ENCODE measurements at regions not wholly inside any gene's neighbourhood (a gene's known extent, or its start where the extent isn't known, plus 50 kb on each side); places are given as distances from the start of the nearest gene placed in this dataset.
"Not testable (repeated sequence)": the region's sequence is repeated elsewhere in the genome, so short reads cannot be mapped to it uniquely, and the experiment has no call there.

DNA sequence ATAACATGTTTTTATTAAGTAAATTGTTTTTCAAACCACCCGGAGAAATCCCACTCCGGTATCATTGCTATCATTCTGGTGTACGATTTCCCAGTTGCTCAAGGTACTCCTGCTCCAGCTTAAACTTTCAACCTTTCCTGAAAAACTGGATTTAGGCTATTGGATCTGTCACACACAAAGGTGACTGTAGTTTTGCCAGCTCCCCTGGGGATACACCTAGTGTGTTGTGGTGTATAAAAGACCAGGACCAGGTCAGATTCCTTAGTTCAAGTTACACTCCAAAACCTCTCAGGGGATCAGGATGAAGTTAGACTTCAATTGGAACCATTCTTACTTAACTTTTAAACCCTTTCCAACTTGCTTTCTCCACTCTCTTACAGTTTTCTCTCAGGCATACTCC is 303.9 kb downstream of the NOVA1 start:
- no peak for DNase-seq

DNA sequence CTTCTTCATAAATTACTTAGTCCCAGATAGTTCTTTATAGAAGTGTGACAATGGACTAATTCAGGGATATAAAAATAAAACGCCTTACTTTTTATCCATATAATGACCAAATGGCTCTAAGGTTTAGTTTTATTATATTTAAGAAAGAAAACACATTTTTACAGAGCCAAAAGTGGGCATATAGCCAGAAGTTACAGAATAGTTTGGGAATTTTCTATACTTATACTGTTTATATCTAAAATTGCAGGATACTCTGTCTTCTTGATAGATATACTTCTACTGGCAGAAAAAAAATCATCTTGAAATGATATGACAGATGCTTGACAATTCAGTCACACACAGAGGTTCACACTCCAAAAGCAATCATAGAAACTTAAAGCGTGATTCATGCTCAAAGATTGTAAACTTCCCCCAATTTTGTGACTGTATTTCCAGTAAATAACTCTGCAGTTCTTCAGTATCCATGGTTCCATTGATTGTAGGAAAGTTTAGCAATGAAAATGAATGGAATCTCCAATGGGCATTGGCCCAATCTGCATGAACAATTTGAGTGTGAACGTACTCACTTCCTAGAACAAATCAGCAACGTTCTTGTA is 307.8 kb downstream of the NOVA1 start:
- no peak for DNase-seq

DNA sequence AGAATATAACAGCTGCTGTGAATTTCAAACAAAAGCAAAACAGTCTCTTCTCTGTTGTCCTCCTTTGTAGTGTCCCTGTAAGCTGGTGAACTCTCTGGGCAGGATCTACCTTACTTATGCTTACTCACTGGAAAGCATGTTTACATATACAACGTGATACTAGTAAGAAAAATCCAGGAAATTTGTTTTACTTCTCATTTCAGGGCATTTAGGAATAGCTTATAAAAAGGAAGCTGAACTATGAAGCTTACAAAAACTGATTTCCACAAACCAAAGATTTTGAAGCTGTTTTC is 311.0 kb downstream of the NOVA1 start:
- DNase-seq = no peak

DNA sequence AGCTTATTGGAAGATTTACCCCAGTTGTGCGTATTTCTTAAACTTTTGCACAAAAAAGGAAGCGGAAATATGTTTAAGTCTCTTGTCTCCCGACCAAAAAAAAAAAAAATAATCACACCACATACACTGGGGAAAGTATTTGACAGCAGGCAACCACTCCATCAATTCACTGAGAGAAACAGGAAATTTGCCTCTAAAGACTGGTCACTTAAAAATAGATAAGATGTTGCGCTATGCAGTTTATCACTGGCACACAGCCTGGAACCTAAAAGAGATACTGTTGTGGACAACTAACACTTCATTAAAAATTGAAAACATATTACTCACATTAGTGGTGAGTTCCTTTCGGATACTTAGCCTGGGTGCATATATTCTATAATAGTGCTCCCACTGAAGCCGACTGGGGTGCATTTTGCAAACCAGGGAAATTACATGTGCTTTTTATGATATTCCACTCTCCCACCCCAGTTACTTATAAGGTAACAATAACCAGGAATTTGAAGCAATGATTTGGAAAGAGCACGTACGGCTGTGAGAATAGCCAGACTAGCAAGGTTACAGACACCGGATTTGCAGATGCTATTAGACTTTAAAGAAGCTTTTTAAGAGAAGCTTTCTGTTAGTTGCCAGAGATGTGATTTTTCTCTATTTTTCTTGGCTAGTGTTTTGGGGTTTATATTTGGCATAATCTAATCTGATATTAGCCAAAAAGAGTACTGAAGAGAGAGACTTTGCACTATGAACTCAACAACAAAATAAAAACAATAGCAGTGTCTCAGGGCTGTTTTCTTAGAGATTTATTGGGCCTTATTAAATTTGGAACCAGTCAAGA is 311.5 kb downstream of the NOVA1 start:
- no peak for DNase-seq

DNA sequence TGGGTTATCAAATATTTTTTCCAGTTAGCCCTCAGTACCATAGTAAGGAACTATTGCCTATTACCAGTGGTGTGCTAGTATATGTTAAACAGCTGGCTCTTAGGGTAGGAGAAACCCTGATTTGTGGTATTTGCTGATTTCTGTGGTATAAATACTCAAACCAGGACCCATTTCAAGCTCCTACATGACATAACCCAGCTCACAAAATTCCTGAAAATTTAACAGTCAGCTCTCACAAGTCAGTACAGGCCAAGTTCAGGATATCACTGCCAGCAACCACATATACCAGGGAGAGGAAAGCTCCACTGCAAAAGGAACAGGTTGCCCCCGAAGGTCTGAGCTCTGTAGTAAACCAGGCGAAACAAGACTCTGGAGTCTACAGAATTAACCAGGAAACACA is 315.3 kb downstream of the NOVA1 start:
- DNase-seq = no peak

DNA sequence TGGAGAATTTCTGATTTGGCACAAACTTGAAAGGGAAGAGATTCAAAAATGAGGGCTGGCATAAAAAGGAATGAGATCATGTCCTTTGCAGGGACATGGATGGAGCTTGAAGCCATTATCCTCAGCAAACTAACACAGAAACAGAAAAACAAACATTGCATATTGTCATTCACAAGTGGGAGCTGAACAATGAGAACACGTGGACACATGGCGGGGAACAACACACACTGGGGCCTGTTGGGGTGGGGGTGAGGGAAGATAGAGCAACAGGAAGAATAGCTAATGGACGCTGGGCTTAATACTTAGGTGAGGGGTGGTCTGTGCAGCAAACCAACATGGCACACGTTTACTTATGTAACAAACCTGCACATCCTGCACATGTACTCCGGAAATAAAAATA is 315.8 kb downstream of the NOVA1 start:
- not testable (repeated sequence) for DNase-seq

DNA sequence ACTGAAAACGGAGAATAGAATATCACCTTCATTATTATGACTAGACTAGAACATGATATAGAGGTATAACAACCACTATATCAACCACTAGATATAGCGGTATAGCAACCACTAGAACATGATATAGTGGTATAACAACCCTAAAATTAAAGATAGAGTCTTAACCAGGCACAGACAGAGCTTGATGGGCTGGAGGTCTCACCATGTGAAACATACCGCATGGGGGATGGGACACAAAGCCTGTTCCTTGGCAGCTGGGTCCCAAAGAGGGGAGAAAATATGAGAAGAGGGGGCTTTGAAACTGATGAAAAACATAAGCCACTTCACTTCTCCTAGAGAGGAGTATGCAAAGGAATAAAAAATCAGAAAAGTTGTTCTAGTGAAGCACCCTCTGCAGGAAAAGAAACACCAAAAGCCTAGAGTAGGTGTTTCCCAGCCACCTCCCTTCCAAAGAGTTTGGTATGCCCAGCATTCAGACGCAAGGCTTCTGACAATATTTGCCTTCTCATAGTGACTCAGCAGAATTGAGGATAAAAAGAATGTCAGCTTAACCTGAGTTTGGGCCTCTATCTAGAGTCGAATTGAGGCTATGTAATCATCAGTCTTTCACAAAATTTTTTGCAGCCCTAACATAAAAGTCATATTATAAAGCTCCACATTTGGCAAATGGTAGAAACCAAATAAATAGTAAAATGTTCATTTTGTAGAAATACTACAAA is 316.4 kb downstream of the NOVA1 start:
- no peak for DNase-seq

DNA sequence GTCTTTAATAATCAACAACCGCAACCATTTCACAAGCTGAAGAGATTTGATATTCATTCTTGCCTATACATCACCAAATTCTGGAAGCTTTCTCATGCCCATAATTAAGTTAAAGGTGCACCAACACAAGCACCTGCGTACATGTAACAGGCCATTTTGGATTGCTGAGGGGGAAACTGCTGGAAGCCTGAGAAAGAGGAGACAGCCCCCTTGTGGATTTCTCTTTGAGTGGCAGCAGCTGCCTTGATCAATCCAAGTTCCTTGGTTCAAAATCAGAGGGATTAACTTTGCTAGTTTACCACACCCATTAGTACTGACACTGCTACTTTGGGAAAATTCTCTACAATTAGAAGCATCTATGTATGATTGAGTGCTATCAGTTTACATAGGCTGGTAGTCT is 321.1 kb downstream of the NOVA1 start:
- no peak for DNase-seq

DNA sequence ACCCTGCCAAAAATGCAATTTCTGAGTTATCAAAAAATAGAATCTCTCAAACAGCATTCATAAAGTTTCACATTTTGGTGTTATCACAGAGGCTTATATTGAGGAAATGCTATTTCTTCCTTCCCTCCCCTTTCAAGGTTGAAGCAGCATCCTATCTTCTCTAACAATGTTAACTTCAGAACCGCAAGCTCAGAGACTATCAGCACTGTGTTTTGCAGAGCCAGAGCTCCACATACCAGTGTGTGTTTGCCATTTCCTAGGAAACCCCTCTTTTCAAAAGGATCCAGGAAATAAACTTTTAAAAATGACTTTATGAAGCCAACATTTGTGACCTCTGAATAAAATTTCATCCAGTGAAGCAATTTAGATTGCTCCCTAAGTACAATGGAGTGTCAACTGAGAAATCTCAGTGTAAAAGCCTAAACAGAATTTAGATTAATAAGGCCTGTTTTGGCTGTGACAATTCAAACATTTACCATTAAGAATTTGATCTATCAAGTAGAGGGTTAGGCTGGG is 332.6 kb downstream of the NOVA1 start:
- no peak for DNase-seq

DNA sequence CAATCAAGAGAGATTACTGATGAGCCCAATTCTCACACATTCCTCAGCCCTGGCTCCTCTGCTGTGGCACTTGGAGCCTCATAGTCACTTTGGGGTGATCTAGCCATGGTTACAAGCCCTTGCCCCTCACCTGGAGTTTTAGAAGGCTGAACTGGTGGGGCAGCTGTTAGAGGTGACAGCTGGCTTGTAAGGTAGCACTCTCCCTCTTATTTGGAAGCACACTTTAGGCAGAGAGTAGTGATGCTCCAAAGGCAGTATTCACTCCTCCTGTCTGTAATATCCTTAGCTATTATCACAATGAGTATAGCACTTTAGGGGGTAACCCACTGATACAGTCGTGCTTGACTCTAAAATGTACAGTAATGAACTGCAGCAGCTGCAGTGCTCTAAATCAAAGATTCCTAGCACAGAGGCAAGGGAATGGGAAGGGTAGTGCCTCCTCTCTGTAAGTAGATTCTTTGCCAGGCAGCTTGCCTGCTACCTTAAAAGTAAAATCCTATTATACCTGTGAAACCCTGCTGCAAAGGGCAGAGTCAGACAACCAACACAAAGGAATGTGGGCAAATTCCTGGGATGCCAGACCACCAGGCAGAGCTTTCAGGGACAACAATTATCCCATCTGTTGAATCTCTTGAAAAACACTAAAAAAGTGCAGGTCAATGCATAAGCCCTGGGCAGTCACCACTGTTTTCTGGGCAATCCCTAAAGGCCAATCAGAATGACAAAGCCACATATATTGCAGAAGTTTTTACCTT is 336.3 kb downstream of the NOVA1 start:
- no peak for DNase-seq

DNA sequence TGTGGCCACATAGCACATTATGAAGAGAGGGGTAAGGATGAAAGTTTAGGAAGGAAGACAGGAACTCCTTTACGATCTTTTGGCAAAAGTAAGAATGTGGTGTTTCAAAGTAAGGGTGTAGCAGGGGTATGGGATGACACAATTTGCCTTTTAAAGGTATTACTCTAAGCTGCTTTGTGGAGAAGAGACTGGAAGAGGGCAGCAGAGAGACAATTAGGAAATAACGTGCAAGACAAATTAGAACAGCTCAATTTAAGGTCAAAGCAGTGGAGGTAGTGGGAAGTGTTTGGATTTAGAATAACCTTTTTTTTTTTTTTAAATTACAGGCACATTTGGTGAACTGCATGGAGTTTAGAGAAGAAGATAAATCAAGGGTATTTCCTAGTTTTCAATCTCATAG is 342.6 kb downstream of the NOVA1 start:
- DNase-seq = no peak

DNA sequence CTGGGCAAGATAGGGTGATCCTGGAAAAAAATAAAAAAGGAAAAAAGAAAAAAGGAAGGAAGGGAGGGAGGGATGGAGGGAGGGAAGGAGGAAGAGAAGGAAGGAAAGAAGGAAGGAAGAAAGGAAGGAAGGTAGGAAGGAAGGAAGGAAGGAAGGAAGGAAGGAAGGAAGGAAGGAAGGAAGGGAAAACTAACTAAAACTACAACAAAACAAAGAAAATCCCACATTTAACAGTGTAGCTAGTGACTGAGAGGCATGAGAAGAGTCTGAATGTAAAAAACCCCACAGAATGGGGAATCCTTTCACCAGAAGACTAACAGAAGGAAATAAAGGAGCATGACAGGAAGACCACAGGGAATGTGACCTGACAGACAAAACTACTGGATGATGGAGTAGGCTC is 345.7 kb downstream of the NOVA1 start:
- DNase-seq = no peak

DNA sequence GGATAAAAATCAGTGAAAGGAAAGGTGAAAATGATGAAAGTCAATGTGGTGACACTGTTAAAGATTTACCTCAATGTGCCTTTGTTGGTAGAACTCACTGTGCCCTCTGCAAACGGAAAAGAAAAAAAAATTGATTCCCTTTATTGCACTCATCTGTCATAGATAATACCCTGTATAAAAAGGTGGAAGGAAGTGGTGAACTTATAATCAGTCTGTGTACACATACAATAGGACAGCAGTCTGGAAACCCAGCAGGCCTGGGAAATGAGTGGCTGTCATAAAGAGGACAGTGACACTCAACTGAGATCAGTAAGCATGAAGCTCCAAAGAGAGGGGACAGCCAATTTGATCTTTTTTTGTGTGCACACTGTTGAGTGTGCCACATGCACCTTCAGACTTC is 364.7 kb downstream of the NOVA1 start:
- no peak for DNase-seq

DNA sequence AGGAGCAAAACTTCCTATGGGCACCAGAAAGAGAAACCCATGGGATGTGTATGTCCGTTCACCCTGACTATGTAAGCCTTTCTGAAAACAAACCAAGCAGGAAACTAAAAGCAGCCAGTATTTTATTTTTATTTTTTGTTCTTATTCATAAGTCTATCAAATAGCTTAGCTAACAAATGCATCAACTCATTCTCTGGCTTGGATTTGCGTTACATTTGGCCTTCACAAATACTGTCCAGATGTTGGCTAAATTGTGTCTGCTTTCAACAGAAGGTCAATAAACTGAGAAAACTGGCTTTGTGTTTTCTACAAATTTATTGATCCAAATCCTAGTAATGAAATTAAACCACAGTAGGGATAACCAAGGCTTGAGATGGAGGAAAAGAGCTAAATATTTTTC is 379.0 kb downstream of the NOVA1 start:
- DNase-seq = no peak

DNA sequence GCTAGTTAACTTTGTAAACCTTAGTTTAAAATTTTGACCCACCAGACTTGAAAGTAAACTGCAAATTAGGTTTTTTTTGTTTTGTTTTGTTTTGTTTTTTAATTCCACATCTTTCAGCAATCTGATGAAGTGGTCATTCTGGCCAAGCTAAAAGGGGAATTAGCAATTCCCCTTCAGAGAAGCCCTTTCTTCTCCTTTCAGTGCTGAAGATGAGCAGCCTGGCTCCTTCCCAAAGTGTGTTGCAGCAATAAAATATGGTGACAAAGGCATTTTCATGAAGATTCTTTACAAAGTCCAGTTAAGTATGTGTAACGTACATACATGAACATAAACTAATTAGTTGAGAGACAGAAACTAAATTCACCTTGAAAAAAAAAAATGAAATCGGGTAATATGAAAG is 380.1 kb downstream of the NOVA1 start:
- DNase-seq = no peak

DNA sequence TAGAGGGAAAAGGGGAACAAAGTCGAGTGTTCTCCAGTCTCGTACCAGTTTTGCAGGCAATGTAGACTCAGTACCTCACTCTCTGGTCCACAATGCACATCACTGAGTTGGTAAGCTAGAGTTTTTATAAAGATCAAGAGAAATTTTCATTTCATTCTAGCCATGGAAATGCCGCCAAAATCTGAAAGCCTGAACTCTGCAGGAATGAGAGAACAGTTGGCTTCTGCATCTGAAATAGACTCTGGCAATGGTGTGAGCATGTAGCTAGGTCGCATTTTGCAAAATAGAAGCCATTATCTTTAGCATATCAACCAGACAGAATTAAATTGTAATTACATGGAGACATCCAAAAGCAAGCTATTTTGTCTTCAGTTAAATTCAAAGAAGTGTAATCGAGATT is 381.0 kb downstream of the NOVA1 start:
- no peak for DNase-seq

DNA sequence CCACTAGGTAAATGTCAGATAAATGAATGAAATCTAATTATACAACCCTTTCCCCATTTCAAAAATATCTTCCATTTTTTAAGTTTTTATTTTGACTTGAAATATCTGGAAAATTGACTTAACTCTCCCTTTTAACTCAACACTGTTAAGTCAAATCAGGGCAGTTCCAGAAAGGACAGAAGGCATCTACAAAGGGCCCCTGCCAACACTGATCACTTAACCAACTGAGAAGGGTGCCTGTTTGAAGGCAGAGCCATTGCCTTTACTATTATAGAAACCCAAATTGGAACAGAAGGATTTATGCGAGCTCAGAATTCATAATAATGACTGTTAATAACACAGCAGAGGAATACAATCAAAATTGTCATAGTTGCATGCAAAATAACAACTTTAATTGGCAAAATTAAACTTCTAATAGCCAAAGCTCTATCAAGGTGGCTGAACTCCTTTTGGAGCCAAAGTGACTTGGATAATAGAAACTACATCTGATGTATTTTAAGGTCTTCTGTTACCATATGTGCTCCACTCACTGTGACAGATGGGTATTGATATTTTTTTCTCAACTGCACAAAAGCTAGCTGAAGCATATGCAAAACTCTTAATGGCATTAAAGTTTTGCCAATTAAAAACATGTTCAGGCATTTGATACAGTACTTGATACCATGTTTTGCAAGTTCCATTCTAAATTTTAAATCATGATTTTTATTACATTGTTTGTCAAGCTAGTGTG is 383.8 kb downstream of the NOVA1 start:
- no peak for DNase-seq

DNA sequence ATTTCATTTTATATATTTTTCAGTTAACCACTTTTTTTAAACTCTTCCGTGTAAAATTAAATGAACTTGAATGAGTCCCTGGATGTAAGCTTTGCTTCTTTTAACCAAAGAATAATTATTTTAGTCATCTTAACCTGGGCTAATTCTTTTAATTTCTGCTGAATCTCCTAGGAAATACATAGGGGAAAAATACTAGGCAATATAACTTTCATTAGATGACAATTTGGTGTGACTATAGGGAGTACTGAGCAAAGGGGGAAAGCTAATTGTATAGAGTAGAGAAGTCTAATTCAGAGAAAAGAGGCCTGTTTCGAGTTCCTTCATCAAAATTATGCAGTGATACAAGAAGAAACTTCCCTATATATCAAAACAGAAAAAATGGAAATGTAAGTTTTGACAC is 388.1 kb downstream of the NOVA1 start:
- no peak for DNase-seq

DNA sequence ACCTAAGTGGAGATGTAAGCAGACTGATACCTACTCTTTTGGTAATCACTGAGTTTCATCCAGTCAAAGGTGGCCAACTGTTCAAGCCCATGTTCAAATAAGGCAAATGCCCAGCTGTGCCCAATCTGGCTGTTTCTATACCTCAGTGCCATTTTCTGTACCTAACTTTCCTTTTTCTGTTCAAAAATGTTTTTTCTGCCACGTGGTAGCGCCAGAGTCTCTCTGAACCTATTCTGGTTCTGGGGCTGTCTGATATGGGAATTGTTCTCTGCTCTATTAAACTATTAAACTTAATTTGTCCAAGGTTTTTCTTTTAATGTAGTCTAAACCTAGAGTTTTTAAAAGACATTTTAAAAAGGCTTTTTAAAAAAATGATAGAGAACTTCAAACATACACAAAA is 391.2 kb downstream of the NOVA1 start:
- no peak for DNase-seq

DNA sequence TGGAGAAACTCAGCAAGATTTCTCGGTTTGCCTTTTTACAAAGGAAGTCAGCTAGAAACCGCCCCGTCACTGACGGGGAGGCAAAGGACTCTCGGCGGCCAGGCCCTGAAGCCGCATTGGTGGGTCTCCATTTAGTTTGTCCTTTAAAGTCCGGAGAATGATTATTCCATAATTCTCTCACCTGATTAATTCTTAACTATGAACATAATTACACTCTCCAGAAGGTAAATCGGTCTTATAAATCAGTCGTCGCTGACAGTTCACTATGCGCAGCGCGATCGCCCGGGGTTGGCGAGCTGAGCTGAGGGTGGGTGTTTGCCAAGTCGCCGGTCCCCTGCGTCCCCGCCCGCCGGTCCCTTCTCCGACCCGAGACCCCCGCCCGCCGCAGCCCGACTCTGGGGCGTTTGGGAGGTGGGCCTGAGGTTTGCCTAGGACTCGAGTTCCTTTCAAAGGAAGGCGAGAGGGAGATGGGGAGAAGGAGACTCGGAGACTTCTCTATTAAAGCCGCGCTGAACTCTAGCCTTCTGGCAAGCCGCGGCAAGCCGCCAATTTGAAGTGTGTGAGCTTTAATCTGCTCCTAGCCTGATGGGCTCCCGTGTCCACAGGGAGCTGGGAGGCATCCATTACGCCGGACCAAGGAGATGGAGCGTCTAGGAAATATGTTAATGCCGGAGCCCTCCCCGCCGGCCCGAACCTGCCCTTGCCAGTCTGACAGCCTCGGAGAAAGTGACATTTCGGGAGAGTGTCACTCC is 392.9 kb downstream of the NOVA1 start:
- DNase-seq = no peak

DNA sequence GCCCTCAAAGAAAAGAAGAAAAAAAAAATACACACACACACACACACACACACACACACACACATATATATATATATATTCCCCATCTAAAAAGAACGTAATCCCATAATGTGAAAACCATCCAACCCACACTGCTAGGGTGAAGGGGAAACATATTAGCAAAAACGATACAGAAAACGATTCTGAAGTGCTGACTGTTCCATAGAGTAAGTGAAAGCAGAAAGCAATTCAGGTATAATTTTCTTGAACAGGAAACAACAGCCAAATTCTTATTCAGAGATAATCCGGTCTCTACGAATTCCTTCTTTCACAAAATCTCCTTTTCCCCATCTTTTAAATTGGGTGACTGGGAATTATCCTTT is 393.5 kb downstream of the NOVA1 start:
- DNase-seq = no peak

DNA sequence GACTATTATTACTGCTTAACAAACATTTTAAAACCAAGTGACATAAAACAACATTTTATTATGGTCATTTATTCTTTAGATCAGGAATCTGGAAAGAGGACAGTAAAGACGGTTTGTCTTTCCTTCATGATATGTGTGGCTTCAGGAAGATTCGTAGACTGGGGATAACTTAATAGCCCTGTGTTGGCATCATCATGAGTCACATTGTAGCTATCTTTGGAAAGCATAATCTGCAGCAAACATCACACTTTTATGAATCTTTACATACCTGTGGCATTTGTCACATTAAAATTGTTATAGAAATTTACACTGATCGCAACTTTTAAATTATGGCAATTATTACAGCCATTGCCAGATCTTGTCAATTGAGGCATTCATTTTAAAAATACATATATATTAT is 397.1 kb downstream of the NOVA1 start:
- DNase-seq = no peak

Measured in KG1 (cell line).